Endothelial cell of umbilical vein (primary cell): ENCODE measurements at regions not wholly inside any gene's neighbourhood (a gene's known extent, or its start where the extent isn't known, plus 50 kb on each side); places are given as distances from the start of the nearest gene placed in this dataset.

ENCODE experiments used
- CTCF ChIP-seq, 2 donors: IDR thresholded peaks; 1 replicate in 1 of 2; 2 replicates in 1 of 2; pipeline ENCODE4 v1.5.1; 2011; ENCODE audit warnings: low read length in 2 of 2, mild to moderate bottlenecking in 2 of 2, moderate library complexity in 2 of 2, control low read depth in 1 of 2, inconsistent platforms in 1 of 2, low read depth in 1 of 2; ENCODE audit not compliant: insufficient read depth in 1 of 2; ENCODE audit errors: extremely low read depth in 1 of 2
- POLR2A ChIP-seq: IDR thresholded peaks from 2 replicates; pipeline ENCODE4 v1.6.1; 2012; ENCODE audit warnings: low read depth, mild to moderate bottlenecking, control low read depth, low read length

- no peak for TF ChIP-seq CTCF (IDR thresholded peaks at IDR 0.05; ENCODE audit: extremely low read depth in 1 of 2, insufficient read depth in 1 of 2, low read depth in 1 of 2, low read length in 2 of 2)
- no peak for TF ChIP-seq POLR2A
Observed at GRCh38 chr11:87712391-87712790, 462.9 kb downstream of the RAB38 start.
